CD4-positive, alpha-beta T cell (primary cell): ENCODE measurements at regions not wholly inside any gene's neighbourhood (a gene's known extent, or its start where the extent isn't known, plus 50 kb on each side); places are given as distances from the start of the nearest gene placed in this dataset.
A peak's percentile ranks its signal among the peaks of the same experiment; 100 is the strongest.
"Not testable (repeated sequence)": the region's sequence is repeated elsewhere in the genome, so short reads cannot be mapped to it uniquely, and the experiment has no call there.

ENCODE experiments used
- ATAC-seq: fragments of 200-7000 bp; cut with Tn5 transposase; one replicate; pipeline ENCODE4 v1.10.0; 2022; ENCODE audit warnings: mild to moderate bottlenecking; ENCODE audit not compliant: poor library complexity
- CTCF ChIA-PET: fragments of 350-600 bp; sonication (Branson Sonifier 250); formaldehyde crosslinking; loops from one replicate; lab custom pipeline; 2021; ENCODE audit warnings: antibody characterized with exemption, inconsistent platforms; lab: Charles Lee
- POLR2A ChIA-PET: fragments of 350-600 bp; sonication (Branson Sonifier 250); formaldehyde crosslinking; loops from one replicate; lab custom pipeline; 2021; ENCODE audit warnings: antibody characterized with exemption, inconsistent platforms; lab: Charles Lee
- DNase-seq, 14 experiments: peaks; one replicate each; pipeline ENCODE4 v3.0.0-alpha.2; 2013 to 2020; ENCODE audit warnings: mixed read lengths in 2 of 14
- H3K27ac ChIP-seq, 2 donors: one replicate each; pipeline versions ENCODE4 v1.5.1 to v1.7.0; 2013; ENCODE audit warnings: low read length in 2 of 2, low read depth in 1 of 2, mild to moderate bottlenecking in 1 of 2
- H3K27me3 ChIP-seq, 2 experiments: 1 replicate in 1 of 2; 2 replicates in 1 of 2; pipeline versions ENCODE4 v1.6.1 to v1.7.0; 2013; ENCODE audit warnings: low read length in 2 of 2, control low read depth in 1 of 2, mild to moderate bottlenecking in 1 of 2, moderate library complexity in 1 of 2; ENCODE audit not compliant: insufficient read depth in 2 of 2, control insufficient read depth in 1 of 2
- H3K36me3 ChIP-seq: one replicate; pipeline ENCODE4 v1.6.1; 2013; ENCODE audit warnings: low read length, control low read depth; ENCODE audit not compliant: insufficient read depth
- H3K4me1 ChIP-seq: one replicate; pipeline ENCODE4 v1.6.1; 2013; ENCODE audit warnings: low read length, control low read depth; ENCODE audit not compliant: insufficient read depth
- H3K4me3 ChIP-seq: one replicate; pipeline ENCODE4 v1.5.1; 2013; ENCODE audit warnings: mild to moderate bottlenecking, low read length, moderate library complexity
- H3K9me3 ChIP-seq, 2 experiments: 1 replicate in 1 of 2; 2 replicates in 1 of 2; pipeline versions ENCODE4 v1.6.1 to v1.7.0; 2013; ENCODE audit warnings: low read length in 2 of 2, mild to moderate bottlenecking in 2 of 2, control low read depth in 1 of 2, moderate library complexity in 1 of 2; ENCODE audit not compliant: control insufficient read depth in 1 of 2, insufficient read depth in 1 of 2
- H3K27ac Mint-ChIP-seq: one replicate; pipeline ENCODE4 v1.8.0; 2020; ENCODE audit warnings: mixed read lengths
- H3K27me3 Mint-ChIP-seq: one replicate; pipeline ENCODE4 v1.8.0; 2021; ENCODE audit warnings: mixed read lengths
- H3K36me3 Mint-ChIP-seq: one replicate; pipeline ENCODE4 v1.8.0; 2021; ENCODE audit warnings: low read depth, mixed read lengths
- H3K4me1 Mint-ChIP-seq: one replicate; pipeline ENCODE4 v1.8.0; 2021; ENCODE audit warnings: low read depth, mixed read lengths
- H3K4me3 Mint-ChIP-seq: one replicate; pipeline ENCODE4 v1.8.0; 2020; ENCODE audit warnings: mild to moderate bottlenecking, mixed read lengths
- H3K9me3 Mint-ChIP-seq: one replicate; pipeline ENCODE4 v1.8.0; 2020; ENCODE audit warnings: mixed read lengths
- intact Hi-C, 2 experiments: fragments of 100-400 bp; cut with DNase I in 1 of 2; cut with micrococcal nuclease in 1 of 2; formaldehyde crosslinking; loops; one replicate each; pipeline versions ENCODE4 v1.15.1 to v1.9.0; 2023 to 2025; cut with DNase I, micrococcal nuclease
- TF ChIP-seq, protein P1 (sequence below): fragments of 200-600 bp; IDR thresholded peaks from one replicate; pipeline ENCODE4 v1.8.0; 2022; ENCODE audit warnings: antibody characterized with exemption, mild to moderate bottlenecking

- H3K27ac ChIP-seq = no peak overlapping the region
- ATAC-seq (no peak), DNase-seq (no peak)
- TF ChIP-seq, protein P1, sequence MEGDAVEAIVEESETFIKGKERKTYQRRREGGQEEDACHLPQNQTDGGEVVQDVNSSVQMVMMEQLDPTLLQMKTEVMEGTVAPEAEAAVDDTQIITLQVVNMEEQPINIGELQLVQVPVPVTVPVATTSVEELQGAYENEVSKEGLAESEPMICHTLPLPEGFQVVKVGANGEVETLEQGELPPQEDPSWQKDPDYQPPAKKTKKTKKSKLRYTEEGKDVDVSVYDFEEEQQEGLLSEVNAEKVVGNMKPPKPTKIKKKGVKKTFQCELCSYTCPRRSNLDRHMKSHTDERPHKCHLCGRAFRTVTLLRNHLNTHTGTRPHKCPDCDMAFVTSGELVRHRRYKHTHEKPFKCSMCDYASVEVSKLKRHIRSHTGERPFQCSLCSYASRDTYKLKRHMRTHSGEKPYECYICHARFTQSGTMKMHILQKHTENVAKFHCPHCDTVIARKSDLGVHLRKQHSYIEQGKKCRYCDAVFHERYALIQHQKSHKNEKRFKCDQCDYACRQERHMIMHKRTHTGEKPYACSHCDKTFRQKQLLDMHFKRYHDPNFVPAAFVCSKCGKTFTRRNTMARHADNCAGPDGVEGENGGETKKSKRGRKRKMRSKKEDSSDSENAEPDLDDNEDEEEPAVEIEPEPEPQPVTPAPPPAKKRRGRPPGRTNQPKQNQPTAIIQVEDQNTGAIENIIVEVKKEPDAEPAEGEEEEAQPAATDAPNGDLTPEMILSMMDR = no peak
- ChIA-PET CTCF (no interaction called here), POLR2A (no interaction called here)
- intact Hi-C loops = no loop called here
- Mint-ChIP-seq H3K9me3 (no peaks in the 10 kb centered on the region), H3K4me3 (no peak overlapping the region), H3K36me3 (no peaks in the 10 kb centered on the region), H3K4me1 (peaks cover 8% of the 10 kb centered on the region), H3K27me3 (no peaks in the 10 kb centered on the region), H3K27ac (no peak overlapping the region)
- no peaks in the 10 kb centered on the region for H3K4me1 ChIP-seq
- no peaks in the 10 kb centered on the region for H3K27me3 ChIP-seq
- H3K4me3 ChIP-seq = no peak overlapping the region
- no peaks in the 10 kb centered on the region for H3K9me3 ChIP-seq
- no peaks in the 10 kb centered on the region for H3K36me3 ChIP-seq
Observed at GRCh38 chr3:193917158-193917557, 218.8 kb upstream of the HES1 start.

DNA sequence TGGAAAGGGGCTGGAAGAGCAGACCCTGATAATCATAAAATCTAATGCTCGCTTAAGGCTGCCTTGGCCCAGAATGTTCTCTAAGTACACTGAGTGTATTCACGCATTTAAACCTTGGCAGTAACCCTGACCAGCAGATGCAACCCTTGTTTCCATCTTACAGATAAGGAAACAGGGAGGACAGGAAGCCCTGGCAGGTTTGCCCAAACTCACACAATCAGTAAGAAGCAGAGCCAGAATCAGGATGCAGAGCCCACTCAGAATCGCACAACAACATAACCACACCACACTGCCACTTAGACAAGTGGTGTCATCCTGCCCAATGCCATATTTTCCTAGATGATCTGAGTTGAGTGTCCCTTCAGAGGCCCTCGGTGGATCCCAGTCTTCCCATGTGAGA lies 214.5 kb upstream of the HES1 start:
- Mint-ChIP-seq H3K27ac (no peak overlapping the region), H3K4me1 (no peaks in the 10 kb centered on the region), H3K27me3 (no peaks in the 10 kb centered on the region), H3K9me3 (peaks cover 8% of the 10 kb centered on the region), H3K4me3 (no peak overlapping the region), H3K36me3 (no peaks in the 10 kb centered on the region)
- CTCF ChIA-PET = no interaction called here
- H3K4me1 ChIP-seq = no peaks in the 10 kb centered on the region
- H3K4me3 ChIP-seq = no peak overlapping the region
- H3K9me3 ChIP-seq = peaks cover 0 to 3% of the 10 kb centered on the region in 2 experiments
- H3K27me3 ChIP-seq = no peaks in the 10 kb centered on the region
- intact Hi-C loops = no loop called here
- H3K36me3 ChIP-seq = no peaks in the 10 kb centered on the region
- DNase-seq = no peak
- no peak for ATAC-seq
- H3K27ac ChIP-seq = no peak overlapping the region
- POLR2A ChIA-PET = no interaction called here
- TF ChIP-seq, protein P1 = no peak

- intact Hi-C loops = no loop called here
- TF ChIP-seq, protein P1 = no peak
- no peaks in the 10 kb centered on the region for H3K27me3 ChIP-seq
- H3K36me3 ChIP-seq = no peaks in the 10 kb centered on the region
- ChIA-PET POLR2A (no interaction called here), CTCF (no interaction called here)
- no peak overlapping the region for H3K4me3 Mint-ChIP-seq
- DNase-seq (no peak), ATAC-seq (no peak)
- no peak overlapping the region for H3K27ac ChIP-seq
- no peaks in the 10 kb centered on the region for H3K27me3 Mint-ChIP-seq
- H3K4me1 Mint-ChIP-seq = no peaks in the 10 kb centered on the region
- H3K4me3 ChIP-seq = no peak overlapping the region
- H3K4me1 ChIP-seq = no peaks in the 10 kb centered on the region
- H3K27ac Mint-ChIP-seq = no peak overlapping the region
- peaks cover 0 to 3% of the 10 kb centered on the region in 2 experiments for H3K9me3 ChIP-seq
- peaks cover 8% of the 10 kb centered on the region for H3K9me3 Mint-ChIP-seq
- H3K36me3 Mint-ChIP-seq = no peaks in the 10 kb centered on the region
Observed at GRCh38 chr3:193922034-193922774, 213.7 kb upstream of the HES1 start.

DNA sequence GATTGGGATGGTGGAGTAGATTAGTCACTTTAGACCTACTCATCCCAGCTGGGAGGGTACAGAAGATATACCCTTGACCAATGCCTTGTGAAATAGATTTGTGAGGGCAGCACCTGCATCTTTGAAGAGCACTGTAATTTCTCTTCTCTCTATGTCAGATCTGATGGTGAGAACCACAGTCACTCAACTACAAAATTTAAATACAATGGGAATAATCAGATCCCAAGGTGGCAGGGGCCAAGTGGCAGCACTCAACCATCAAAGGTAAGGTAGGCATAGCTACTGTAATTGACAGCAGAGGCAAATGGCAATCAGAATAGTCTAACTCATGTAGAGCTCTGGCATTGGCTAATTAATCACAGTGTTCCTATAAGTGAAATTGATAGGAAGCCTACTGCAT lies 212.0 kb upstream of the HES1 start:
- ATAC-seq, H3K27me3 ChIP-seq, H3K4me3 Mint-ChIP-seq, H3K36me3 ChIP-seq, H3K36me3 Mint-ChIP-seq, H3K27ac ChIP-seq, POLR2A ChIA-PET, intact Hi-C loops, H3K4me3 ChIP-seq, H3K9me3 Mint-ChIP-seq, H3K27ac Mint-ChIP-seq, H3K9me3 ChIP-seq, DNase-seq, H3K4me1 Mint-ChIP-seq, H3K4me1 ChIP-seq, H3K27me3 Mint-ChIP-seq, CTCF ChIA-PET: not testable (repeated sequence)

GRCh38 chr3:193926071-193926470 lies 209.9 kb upstream of the HES1 start:
- ATAC-seq, H3K9me3 ChIP-seq, H3K9me3 Mint-ChIP-seq, H3K4me3 Mint-ChIP-seq, H3K4me1 Mint-ChIP-seq, H3K4me3 ChIP-seq, intact Hi-C loops, CTCF ChIA-PET, POLR2A ChIA-PET, H3K36me3 ChIP-seq, H3K27ac Mint-ChIP-seq, H3K4me1 ChIP-seq, H3K27me3 ChIP-seq, H3K27me3 Mint-ChIP-seq, H3K27ac ChIP-seq, H3K36me3 Mint-ChIP-seq: not testable (repeated sequence)
- DNase-seq = peak in 3 of 14 experiments; percentile 8 to 23 (median 21)
